NCI-H446 (cell line): ENCODE measurements at regions not wholly inside any gene's neighbourhood (a gene's known extent, or its start where the extent isn't known, plus 50 kb on each side); places are given as distances from the start of the nearest gene placed in this dataset.
A peak's percentile ranks its signal among the peaks of the same experiment; 100 is the strongest.

Experiments
- DNase-seq, 2 experiments: peaks; one replicate each; lab custom pipeline; 2025; lab: John Stamatoyannopoulos, UW

DNA sequence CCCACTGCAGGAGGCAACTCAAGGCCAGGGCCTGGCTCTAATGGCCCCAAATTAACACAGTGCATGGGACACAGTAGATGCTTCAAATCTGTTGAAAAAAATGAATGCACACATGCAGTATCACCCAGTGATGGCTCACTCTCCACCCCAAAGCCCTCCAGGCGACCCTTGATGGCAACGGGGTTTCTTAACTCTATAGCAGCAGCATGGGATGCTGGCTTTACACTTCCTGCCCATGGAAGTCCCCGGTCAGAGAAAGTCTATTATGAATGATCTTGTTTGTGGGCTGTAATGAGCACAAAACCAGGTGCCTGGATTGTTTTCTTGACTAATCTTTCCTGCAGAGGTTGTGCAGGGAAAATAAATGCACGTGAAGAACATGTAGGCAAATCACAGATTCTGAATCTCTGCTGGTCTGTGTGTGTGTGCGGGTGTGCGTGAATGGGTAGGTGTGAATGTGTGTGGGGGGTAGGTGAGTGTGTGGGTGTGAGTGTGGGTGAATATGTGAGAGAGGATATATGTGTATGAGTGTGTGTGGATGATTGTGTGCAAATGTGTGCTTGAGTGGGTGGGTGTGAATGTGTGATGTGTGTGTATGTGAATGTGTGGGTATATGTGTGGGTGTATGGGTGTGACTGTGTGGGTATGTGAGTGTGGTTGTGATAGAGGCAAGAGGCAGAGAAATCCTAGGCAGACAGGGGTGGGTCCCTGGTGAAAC lies 60.1 kb upstream of the MLN start:
- no peak for DNase-seq

GRCh38 chr6:33863084-33863483 lies 59.3 kb upstream of the MLN start:
- no peak for DNase-seq

- no peak for DNase-seq
Observed at GRCh38 chr6:33862536-33862935, 58.7 kb upstream of the MLN start.

GRCh38 chr6:33861722-33862121 lies 57.9 kb upstream of the MLN start:
- DNase-seq = peak in 1 of 2 experiments; percentile 51

DNA sequence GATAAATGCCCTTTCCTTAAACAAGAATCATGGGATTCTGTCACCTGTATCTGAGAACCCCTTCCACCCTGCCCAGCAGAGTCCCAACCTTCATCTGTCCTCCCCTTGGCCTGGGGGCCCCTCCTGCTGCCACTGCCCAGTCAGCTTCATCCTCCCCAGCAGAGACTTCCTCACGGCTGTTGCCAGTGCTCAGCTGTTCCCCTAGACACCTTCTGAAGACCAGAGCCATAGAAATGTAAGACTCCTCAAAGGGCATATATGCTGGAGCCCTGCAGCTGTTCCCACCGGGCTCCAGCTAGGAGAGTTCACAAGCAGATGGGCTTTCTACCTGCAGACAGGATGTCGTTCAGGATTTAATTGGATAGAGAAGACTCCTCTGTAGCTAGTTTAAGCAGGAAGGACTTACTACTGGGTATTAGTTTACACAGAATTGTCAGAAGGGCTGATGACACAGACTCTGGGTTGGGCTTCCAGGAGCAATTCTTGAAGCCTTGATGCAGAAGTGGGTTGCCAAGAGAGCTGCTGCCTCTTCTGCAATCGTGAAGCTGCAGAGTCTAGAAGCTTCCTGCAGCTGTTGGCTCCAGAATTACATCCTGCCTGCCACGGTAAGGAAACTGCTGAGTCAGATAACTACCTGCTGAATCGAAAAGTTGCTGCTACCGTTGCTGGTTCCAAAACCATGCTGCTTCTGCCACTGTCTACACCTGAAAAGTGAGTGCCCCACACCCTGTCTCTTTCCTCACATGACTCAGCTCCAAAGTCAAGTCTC lies 57.1 kb upstream of the MLN start:
- no peak for DNase-seq

DNA sequence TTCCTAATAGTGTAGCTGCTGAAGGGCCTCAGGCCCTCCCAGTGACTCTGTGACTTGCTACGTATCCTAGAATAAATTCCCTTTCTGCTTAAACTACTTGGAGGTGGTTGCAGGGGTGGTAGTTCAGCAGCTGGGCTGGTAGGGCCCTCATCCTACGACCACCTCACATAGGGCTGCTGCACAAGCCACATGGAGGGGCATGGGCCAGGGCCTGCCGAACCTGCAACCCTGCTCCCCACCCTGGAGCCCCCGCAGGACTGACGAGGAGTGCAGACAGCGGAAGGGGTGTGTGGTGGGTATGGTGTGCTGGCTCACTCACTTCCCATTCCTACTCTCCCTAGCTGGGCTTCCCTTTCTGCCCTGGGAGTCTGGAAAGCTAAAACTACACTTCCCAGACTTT lies 56.2 kb upstream of the MLN start:
- no peak for DNase-seq

GRCh38 chr6:33858804-33859505 lies 55.2 kb upstream of the MLN start:
- no peak for DNase-seq

- DNase-seq = peak in 1 of 2 experiments; percentile 17
Observed at GRCh38 chr6:33857932-33858475, 54.2 kb upstream of the MLN start.

DNA sequence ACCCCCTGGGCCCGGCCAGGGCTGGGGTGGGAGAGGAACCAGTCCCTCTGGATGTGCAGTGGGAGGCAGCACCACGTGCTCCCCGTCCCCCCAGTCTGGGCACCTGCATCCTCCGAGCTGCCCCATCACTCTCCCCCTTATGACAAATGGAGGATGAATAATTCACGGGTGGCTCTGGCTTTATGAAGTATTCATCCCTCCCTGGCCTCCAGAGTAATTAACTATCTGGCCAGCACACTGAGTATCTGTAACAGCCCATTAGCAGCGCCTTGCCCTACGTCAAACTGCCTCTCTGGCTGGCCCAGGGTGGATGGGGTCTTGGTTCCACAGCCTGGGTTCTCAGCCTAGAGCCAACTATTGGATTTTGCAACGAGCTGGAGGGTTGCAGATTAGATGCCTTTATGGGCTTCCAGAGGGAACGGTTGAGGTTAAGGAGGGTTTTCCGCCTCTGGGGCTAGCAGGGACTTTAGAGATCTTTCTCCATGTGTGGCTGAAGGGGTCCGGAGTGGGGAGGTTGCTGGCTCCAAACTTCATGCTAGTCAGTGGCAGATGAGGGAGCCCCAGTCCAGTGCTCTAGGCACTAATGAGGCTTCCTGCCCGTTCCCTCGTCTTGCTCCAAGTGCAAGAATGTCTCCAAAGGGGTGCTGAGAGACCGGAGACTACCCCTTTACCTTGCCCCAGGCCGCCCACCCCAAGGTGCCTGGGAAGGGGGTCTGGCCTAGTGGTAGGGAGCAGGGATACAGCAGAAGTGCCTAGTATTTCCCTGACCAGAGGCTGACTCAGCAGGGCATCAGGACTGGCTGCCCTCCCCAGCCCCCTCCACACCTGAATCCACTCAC lies 53.5 kb upstream of the MLN start:
- DNase-seq = peak in 1 of 2 experiments; percentile 18

GRCh38 chr6:33856655-33857054 lies 52.9 kb upstream of the MLN start:
- no peak for DNase-seq

DNA sequence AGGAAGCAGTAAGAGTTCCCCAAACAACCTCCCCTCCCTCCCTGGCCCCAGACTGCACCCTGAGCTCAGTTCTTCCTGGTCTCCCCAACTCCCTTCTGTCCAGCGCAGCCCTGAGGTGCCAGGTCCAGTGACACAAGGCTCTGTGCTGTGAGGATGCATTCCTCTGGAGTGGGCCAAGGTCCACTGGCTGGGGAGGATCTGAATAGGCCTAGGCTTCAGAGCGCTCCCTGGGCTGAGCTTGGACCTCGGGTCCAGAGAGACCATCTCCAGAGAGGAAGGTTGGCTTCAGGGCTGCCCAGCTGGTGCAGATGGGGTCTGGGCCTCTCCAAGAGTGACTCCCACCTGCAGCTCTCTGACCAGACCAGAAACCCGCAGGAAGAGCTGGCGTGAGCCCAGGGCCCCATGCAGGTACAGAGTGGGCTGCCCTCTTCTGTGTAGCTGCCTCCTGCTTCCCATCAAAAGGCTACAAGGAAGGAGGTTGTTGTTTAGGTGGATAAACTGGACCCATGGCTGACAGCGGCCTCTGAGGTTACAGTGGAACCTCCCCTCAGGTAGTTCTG lies 52.3 kb upstream of the MLN start:
- no peak for DNase-seq

DNA sequence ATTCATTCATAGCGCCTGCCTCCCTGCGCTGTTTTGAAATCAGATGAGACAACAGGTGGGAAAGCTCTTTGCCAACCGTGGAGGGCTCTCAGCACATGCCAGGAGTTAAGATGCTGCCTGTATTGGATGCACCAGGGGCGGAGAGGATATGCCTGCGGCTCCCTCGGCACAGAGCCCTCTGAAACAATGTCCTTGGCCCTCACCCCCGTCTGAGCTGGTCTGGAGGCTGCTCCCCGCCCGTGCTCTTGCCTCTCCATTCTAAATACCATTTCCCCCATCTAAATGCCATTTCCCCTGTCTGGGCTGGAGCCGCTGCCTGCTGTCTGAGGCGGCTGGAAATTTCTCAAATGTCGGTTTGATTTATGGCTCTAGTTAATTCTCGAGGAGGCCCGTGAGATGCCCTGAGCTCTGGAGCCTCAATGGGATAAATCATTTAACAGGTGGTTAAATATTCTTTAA lies 50.8 kb upstream of the MLN start:
- peak; percentile 60 to 62 for DNase-seq

DNA sequence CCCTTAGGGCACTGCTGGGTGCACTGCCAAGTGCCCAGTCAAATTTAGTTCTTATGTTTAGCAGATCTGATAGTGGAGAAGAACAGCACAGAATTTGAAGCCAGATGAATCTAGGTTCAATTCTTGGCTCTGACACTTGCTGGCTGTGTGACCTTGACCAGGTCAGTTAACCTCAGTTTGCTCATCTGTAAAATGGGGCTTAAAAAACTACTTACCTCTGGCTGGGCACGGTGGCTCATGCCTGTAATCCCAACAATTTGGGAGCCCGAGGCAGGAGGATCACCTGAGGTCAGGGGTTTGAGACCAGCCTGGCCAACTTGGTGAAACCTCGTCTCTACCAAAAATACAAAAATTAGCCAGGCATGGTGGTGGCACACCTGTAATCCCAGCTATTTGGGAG lies 49.9 kb upstream of the MLN start:
- no peak for DNase-seq
